SK-N-SH (cell line): ENCODE measurements at regions not wholly inside any gene's neighbourhood (a gene's known extent, or its start where the extent isn't known, plus 50 kb on each side); places are given as distances from the start of the nearest gene placed in this dataset.

ENCODE experiments used
- CTCF ChIA-PET: fragments of 300-600, 350-600 bp; formaldehyde crosslinking; extraction: SDS; loops from one replicate; lab custom pipeline; 2021; lab: Yijun Ruan, JAX
- POLR2A ChIA-PET: fragments of 350-600 bp; sonication (Branson Sonifier 250); formaldehyde crosslinking; extraction: SDS; loops from one replicate; lab custom pipeline; 2020; ENCODE audit warnings: antibody characterized with exemption, inconsistent platforms; lab: Yijun Ruan, JAX
- DNase-seq: peaks from one replicate; pipeline ENCODE4 v3.0.0; 2012
- H2AFZ ChIP-seq: fragments of 200-600 bp; sonication (generic); 2 replicates; pipeline ENCODE4 v1.8.1; 2016; ENCODE audit warnings: antibody characterized with exemption, mild to moderate bottlenecking, low read depth
- H3F3A ChIP-seq: fragments of 200-600 bp; sonication (generic); replicated peaks from 2 replicates; pipeline ENCODE3; 2016; ENCODE audit warnings: antibody characterized with exemption, mild to moderate bottlenecking; ENCODE audit not compliant: insufficient read depth
- H3K27ac ChIP-seq, 2 experiments: fragments of 200-500 bp in 1 of 2; fragments of 200-600 bp in 1 of 2; sonication (Bioruptor generic) in 1 of 2; sonication (generic), shearing (Covaris generic) in 1 of 2; 2 replicates each; pipeline versions ENCODE4 v1.5.1 to v1.6.1; 2014 to 2016; ENCODE audit warnings: low read depth in 2 of 2, inconsistent platforms in 1 of 2, low read length in 1 of 2, mild to moderate bottlenecking in 1 of 2, mixed read lengths in 1 of 2
- H3K27me3 ChIP-seq: fragments of 200-600 bp; sonication (generic), shearing (Covaris generic); 2 replicates; pipeline ENCODE4 v1.6.1; 2016; ENCODE audit warnings: mixed run types; ENCODE audit not compliant: insufficient read depth
- H3K36me3 ChIP-seq, 2 experiments: fragments of 200-500 bp in 1 of 2; fragments of 200-600 bp in 1 of 2; sonication (Bioruptor generic) in 1 of 2; sonication (generic) in 1 of 2; replicated peaks in 1 of 2; 2 replicates each; pipeline versions ENCODE3 to v1.5.1; 2014 to 2016; ENCODE audit warnings: low read length in 1 of 2, mild to moderate bottlenecking in 1 of 2; ENCODE audit not compliant: insufficient read depth in 2 of 2, control insufficient read depth in 1 of 2
- H3K4me1 ChIP-seq, 2 experiments: fragments of 200-500 bp in 1 of 2; fragments of 200-600 bp in 1 of 2; sonication (Bioruptor generic) in 1 of 2; sonication (generic), shearing (Covaris generic) in 1 of 2; 2 replicates each; pipeline versions ENCODE4 v1.5.1 to v1.6.1; 2014 to 2016; ENCODE audit warnings: low read depth in 1 of 2, low read length in 1 of 2, mixed run types in 1 of 2; ENCODE audit not compliant: insufficient read depth in 2 of 2, control insufficient read depth in 1 of 2
- H3K4me2 ChIP-seq: fragments of 200-600 bp; sonication (generic), shearing (Covaris generic); 2 replicates; pipeline ENCODE4 v1.6.1; 2017; ENCODE audit warnings: mixed run types
- H3K4me3 ChIP-seq, 2 experiments: fragments of 200-500 bp in 1 of 2; fragments of 200-600 bp in 1 of 2; sonication (Bioruptor generic) in 1 of 2; sonication (generic), shearing (Covaris generic) in 1 of 2; 2 replicates each; pipeline versions ENCODE4 v1.5.1 to v1.8.1; 2014 to 2016; ENCODE audit warnings: low read depth in 2 of 2, inconsistent platforms in 1 of 2, low read length in 1 of 2, mild to moderate bottlenecking in 1 of 2, mixed read lengths in 1 of 2, moderate library complexity in 1 of 2
- H3K79me2 ChIP-seq: fragments of 200-600 bp; sonication (generic); 2 replicates; pipeline ENCODE4 v1.8.1; 2017; ENCODE audit warnings: mild to moderate bottlenecking; ENCODE audit not compliant: insufficient read depth
- H3K9ac ChIP-seq: fragments of 200-600 bp; sonication (generic); 2 replicates; pipeline ENCODE4 v1.6.1; 2017; ENCODE audit warnings: mixed run types
- H3K9me2 ChIP-seq: fragments of 200-600 bp; sonication (generic); 2 replicates; pipeline ENCODE4 v1.6.1; 2017; ENCODE audit warnings: mixed run types
- H3K9me3 ChIP-seq: fragments of 200-600 bp; sonication (generic); 2 replicates; pipeline ENCODE4 v1.6.1; 2017; ENCODE audit warnings: mixed run types, mild to moderate bottlenecking, moderate library complexity
- H4K20me1 ChIP-seq: fragments of 200-600 bp; sonication (generic); 2 replicates; pipeline ENCODE4 v1.6.1; 2017; ENCODE audit warnings: mild to moderate bottlenecking, mixed run types; ENCODE audit not compliant: insufficient read depth
- EZH2phosphoT487 ChIP-seq: fragments of 200-600 bp; sonication (generic); IDR thresholded peaks from 2 replicates; pipeline ENCODE4 v1.6.1; 2017; ENCODE audit warnings: low read depth, mixed run types, mild to moderate bottlenecking, antibody characterized with exemption, moderate library complexity, borderline replicate concordance
- GATA2 ChIP-seq: sonication (generic); formaldehyde crosslinking; IDR thresholded peaks from 2 replicates; pipeline ENCODE4 v1.5.0; 2020; ENCODE audit warnings: mild to moderate bottlenecking, missing genetic modification reagents
- MEF2A ChIP-seq: IDR thresholded peaks from 2 replicates; pipeline ENCODE4 v1.4.0; 2012; ENCODE audit warnings: low read depth, borderline replicate concordance
- RCOR1 ChIP-seq: fragments of 150-350 bp; IDR thresholded peaks from 2 replicates; pipeline ENCODE4 v1.6.1; 2017; ENCODE audit warnings: antibody characterized with exemption, low read length
- TAF1 ChIP-seq: IDR thresholded peaks from 2 replicates; pipeline ENCODE4 v1.6.1; 2012; ENCODE audit warnings: low read depth, mild to moderate bottlenecking, low read length, moderate library complexity, borderline replicate concordance
- WGBS: methylation state at CpG from one replicate; pipeline ENCODE4 v1.1.6; 2017; ENCODE audit warnings: low lambda C conversion rate; 5-methylcytosine and 5-hydroxymethylcytosine counted together
- TF ChIP-seq, protein P1 (sequence below): fragments of 200-600 bp; sonication (generic); IDR thresholded peaks from 2 replicates; pipeline ENCODE4 v1.6.1; 2017; ENCODE audit warnings: antibody characterized with exemption, mild to moderate bottlenecking, moderate library complexity
- TF ChIP-seq, protein P2 (sequence below): IDR thresholded peaks from 2 replicates; pipeline ENCODE4 v1.6.1; 2012; ENCODE audit warnings: mild to moderate bottlenecking, low read depth, low read length, moderate library complexity
- TF ChIP-seq, protein P3 (sequence below): IDR thresholded peaks from 2 replicates; pipeline ENCODE4 v1.4.0; 2012; ENCODE audit warnings: low read depth, borderline replicate concordance

DNA sequence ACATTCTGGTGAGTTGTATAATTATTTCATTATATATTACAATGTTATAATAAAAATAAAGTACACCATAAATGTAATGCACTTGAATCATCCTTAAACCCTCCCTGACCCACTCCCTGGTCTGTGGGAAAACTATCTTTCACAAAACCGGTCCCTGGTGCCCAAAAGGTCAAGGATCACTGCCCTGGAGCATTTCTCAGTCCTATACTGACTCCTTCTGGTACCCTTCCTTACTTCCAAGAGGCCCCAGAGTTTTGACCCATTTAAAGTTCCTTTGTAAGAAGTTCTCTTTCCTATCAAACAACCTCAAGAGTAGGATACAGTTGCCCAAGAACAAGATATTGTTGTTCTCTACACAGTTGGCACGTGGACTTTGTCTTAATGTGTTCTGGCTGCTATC is 88.9 kb upstream of the TRPM3 start:
- DNase-seq, result no peak
- H3F3A ChIP-seq, result no peaks in the 10 kb centered on the region
- H3K4me3 ChIP-seq, result no peak overlapping the region
- no peak overlapping the region for H3K27ac ChIP-seq
- H3K79me2 ChIP-seq, result no peaks in the 10 kb centered on the region
- no peaks in the 10 kb centered on the region for H3K9me2 ChIP-seq
- no peak overlapping the region for H3K4me2 ChIP-seq
- CTCF ChIA-PET, result no interaction called here
- no peaks in the 10 kb centered on the region for H3K9me3 ChIP-seq
- POLR2A ChIA-PET, result no interaction called here
- H3K36me3 ChIP-seq, result no peaks in the 10 kb centered on the region
- H3K4me1 ChIP-seq, result no peaks in the 10 kb centered on the region
- no peak overlapping the region for H3K9ac ChIP-seq
- TF ChIP-seq RCOR1 (no peak), GATA2 (no peak), MEF2A (no peak), TAF1 (no peak)
- TF ChIP-seq, protein P1, sequence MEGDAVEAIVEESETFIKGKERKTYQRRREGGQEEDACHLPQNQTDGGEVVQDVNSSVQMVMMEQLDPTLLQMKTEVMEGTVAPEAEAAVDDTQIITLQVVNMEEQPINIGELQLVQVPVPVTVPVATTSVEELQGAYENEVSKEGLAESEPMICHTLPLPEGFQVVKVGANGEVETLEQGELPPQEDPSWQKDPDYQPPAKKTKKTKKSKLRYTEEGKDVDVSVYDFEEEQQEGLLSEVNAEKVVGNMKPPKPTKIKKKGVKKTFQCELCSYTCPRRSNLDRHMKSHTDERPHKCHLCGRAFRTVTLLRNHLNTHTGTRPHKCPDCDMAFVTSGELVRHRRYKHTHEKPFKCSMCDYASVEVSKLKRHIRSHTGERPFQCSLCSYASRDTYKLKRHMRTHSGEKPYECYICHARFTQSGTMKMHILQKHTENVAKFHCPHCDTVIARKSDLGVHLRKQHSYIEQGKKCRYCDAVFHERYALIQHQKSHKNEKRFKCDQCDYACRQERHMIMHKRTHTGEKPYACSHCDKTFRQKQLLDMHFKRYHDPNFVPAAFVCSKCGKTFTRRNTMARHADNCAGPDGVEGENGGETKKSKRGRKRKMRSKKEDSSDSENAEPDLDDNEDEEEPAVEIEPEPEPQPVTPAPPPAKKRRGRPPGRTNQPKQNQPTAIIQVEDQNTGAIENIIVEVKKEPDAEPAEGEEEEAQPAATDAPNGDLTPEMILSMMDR, result no peak
- H3K27me3 ChIP-seq, result no peaks in the 10 kb centered on the region
- no peaks in the 10 kb centered on the region for H4K20me1 ChIP-seq
- 6% methylated on average over 2 of the region's 2 CpGs for WGBS
- H2AFZ ChIP-seq, result no peak overlapping the region

DNA sequence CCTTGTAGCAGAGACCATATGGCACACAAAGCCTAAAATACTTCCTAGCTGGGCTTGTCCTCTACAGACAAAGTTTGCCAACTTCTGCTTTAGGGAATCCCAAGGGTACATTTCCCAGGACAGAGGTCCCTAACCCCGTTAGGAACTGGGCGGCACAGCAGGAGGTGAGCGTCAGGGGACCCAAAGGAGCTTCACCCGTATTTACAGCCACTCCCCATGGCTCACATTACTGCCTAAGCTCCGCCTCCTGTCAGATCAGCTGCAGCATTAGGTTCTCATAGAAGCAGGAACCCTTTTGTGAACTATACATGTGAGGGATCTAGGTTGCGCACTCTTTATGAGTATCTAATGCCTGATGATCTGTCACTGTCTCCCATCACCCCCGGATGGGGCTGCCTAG is 88.5 kb upstream of the TRPM3 start:
- ChIA-PET POLR2A (no interaction called here), CTCF (no interaction called here)
- no peak overlapping the region for H3K4me2 ChIP-seq
- H3K4me1 ChIP-seq, result no peaks in the 10 kb centered on the region
- H3K9me3 ChIP-seq, result no peaks in the 10 kb centered on the region
- no peak overlapping the region for H3K9ac ChIP-seq
- no peaks in the 10 kb centered on the region for H3K27me3 ChIP-seq
- no peak overlapping the region for H2AFZ ChIP-seq
- no peak overlapping the region for H3K4me3 ChIP-seq
- no peaks in the 10 kb centered on the region for H3K36me3 ChIP-seq
- H3K27ac ChIP-seq, result no peak overlapping the region
- TF ChIP-seq, protein P2, sequence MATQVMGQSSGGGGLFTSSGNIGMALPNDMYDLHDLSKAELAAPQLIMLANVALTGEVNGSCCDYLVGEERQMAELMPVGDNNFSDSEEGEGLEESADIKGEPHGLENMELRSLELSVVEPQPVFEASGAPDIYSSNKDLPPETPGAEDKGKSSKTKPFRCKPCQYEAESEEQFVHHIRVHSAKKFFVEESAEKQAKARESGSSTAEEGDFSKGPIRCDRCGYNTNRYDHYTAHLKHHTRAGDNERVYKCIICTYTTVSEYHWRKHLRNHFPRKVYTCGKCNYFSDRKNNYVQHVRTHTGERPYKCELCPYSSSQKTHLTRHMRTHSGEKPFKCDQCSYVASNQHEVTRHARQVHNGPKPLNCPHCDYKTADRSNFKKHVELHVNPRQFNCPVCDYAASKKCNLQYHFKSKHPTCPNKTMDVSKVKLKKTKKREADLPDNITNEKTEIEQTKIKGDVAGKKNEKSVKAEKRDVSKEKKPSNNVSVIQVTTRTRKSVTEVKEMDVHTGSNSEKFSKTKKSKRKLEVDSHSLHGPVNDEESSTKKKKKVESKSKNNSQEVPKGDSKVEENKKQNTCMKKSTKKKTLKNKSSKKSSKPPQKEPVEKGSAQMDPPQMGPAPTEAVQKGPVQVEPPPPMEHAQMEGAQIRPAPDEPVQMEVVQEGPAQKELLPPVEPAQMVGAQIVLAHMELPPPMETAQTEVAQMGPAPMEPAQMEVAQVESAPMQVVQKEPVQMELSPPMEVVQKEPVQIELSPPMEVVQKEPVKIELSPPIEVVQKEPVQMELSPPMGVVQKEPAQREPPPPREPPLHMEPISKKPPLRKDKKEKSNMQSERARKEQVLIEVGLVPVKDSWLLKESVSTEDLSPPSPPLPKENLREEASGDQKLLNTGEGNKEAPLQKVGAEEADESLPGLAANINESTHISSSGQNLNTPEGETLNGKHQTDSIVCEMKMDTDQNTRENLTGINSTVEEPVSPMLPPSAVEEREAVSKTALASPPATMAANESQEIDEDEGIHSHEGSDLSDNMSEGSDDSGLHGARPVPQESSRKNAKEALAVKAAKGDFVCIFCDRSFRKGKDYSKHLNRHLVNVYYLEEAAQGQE, result no peak
- TF ChIP-seq, protein P3, sequence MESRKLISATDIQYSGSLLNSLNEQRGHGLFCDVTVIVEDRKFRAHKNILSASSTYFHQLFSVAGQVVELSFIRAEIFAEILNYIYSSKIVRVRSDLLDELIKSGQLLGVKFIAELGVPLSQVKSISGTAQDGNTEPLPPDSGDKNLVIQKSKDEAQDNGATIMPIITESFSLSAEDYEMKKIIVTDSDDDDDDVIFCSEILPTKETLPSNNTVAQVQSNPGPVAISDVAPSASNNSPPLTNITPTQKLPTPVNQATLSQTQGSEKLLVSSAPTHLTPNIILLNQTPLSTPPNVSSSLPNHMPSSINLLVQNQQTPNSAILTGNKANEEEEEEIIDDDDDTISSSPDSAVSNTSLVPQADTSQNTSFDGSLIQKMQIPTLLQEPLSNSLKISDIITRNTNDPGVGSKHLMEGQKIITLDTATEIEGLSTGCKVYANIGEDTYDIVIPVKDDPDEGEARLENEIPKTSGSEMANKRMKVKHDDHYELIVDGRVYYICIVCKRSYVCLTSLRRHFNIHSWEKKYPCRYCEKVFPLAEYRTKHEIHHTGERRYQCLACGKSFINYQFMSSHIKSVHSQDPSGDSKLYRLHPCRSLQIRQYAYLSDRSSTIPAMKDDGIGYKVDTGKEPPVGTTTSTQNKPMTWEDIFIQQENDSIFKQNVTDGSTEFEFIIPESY, result no peak
- no peak for TF ChIP-seq EZH2phosphoT487
- TF ChIP-seq GATA2, result no peak
- TF ChIP-seq, all 33 proteins: peak for 0
- Histone ChIP-seq H3K9me2 (no peaks in the 10 kb centered on the region), H3K79me2 (no peaks in the 10 kb centered on the region), H4K20me1 (no peaks in the 10 kb centered on the region), H3F3A (no peaks in the 10 kb centered on the region)
- WGBS, result 15% methylated on average over 7 of the region's 7 CpGs
- no peak for DNase-seq
